ACC112 (cell line): ENCODE measurements at regions not wholly inside any gene's neighbourhood (a gene's known extent, or its start where the extent isn't known, plus 50 kb on each side); places are given as distances from the start of the nearest gene placed in this dataset.

Source experiments
- H2AFZ ChIP-seq: fragments of 200-600 bp; sonication (generic); one replicate; pipeline ENCODE4 v1.6.0; 2017; ENCODE audit warnings: antibody characterized with exemption, low read length; ENCODE audit not compliant: unreplicated experiment
- H3K27ac ChIP-seq: fragments of 200-600 bp; sonication (generic); 2 replicates; pipeline ENCODE4 v1.5.1; 2014; ENCODE audit warnings: low read depth, mild to moderate bottlenecking, antibody characterized with exemption, low read length, moderate library complexity
- H3K27me3 ChIP-seq: fragments of 200-600 bp; sonication (generic); 2 replicates; pipeline ENCODE4 v1.6.1; 2014; ENCODE audit warnings: mild to moderate bottlenecking, antibody characterized with exemption, low read length, moderate library complexity, mixed read lengths; ENCODE audit not compliant: insufficient read depth
- H3K36me3 ChIP-seq: fragments of 200-600 bp; sonication (generic); 2 replicates; pipeline ENCODE4 v1.6.1; 2016; ENCODE audit warnings: mild to moderate bottlenecking, antibody characterized with exemption, low read length, moderate library complexity, mixed read lengths; ENCODE audit not compliant: insufficient read depth
- H3K4me1 ChIP-seq: fragments of 200-600 bp; sonication (generic); one replicate; pipeline ENCODE4 v1.6.1; 2016; ENCODE audit warnings: low read length, mixed read lengths; ENCODE audit not compliant: insufficient read depth, unreplicated experiment, control insufficient read depth
- H3K4me3 ChIP-seq: fragments of 200-600 bp; sonication (generic); 2 replicates; pipeline ENCODE4 v1.5.1; 2014; ENCODE audit warnings: mild to moderate bottlenecking, low read depth, low read length
- H3K79me2 ChIP-seq: fragments of 200-600 bp; sonication (generic); one replicate; pipeline ENCODE4 v1.6.0; 2016; ENCODE audit warnings: low read length; ENCODE audit not compliant: control insufficient read depth, unreplicated experiment, insufficient read depth

DNA sequence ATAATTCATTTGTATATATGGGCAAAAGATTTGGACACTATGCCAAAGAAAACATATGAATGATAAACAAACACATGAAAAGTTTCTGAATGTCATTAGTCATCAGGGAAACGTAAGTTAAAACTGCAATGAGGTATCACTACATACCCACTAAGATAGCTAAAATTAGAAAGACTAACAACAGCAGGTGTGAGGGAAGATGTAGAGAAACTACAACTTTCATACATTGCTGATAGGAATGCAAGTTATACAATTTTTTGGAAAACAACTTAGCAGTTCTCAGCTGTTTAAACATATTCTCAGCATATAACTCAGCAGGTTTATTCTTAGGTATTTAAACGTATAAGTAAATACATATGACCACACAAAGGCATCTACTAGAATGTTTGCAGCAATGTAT, 563.5 kb upstream of the KLHL29 start:
- Histone ChIP-seq H3K4me3 (no peak overlapping the region), H2AFZ (no peak overlapping the region), H3K27me3 (no peaks in the 10 kb centered on the region), H3K79me2 (no peaks in the 10 kb centered on the region), H3K4me1 (no peaks in the 10 kb centered on the region), H3K36me3 (no peaks in the 10 kb centered on the region), H3K27ac (no peak overlapping the region)

DNA sequence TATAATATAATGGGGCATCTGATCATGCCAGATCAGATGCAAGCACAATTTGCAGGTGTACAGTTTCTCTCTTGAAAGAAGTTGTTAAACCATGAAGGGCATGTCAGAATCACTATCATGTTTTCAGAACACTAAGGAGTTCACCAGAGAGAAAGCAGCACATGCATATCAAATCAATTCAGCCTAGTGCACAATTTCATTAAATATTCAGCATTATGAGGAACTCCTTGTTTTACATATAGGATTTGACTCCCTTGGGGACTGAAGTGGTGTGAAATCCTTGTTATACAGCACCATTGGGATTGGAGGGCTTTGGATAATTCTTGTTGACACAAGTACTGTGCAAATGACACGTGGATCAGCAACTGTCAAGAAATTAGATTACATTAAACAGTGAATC, 562.1 kb upstream of the KLHL29 start:
- Histone ChIP-seq H3K4me3 (no peak overlapping the region), H3K27me3 (no peaks in the 10 kb centered on the region), H3K79me2 (no peaks in the 10 kb centered on the region), H3K36me3 (no peaks in the 10 kb centered on the region), H3K27ac (no peak overlapping the region), H3K4me1 (no peaks in the 10 kb centered on the region), H2AFZ (no peak overlapping the region)

DNA sequence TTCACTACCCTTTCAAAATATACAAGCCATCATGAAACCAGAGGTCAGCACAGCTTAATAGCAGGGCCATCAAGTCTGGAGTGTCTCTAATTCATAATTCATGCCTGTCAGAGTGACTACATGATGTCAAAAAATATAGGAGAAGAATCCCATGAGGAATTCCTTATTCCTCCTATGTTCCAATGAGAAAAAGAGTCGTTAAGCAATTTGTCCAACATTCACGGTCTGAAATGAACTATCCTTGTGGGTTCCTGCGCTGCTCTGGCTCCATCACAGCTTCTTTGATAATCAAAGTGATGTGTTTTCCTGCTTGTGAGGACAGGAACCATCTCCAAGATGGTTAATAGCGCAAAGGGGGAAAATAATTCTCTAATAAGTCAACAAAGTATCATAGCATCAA, 560.4 kb upstream of the KLHL29 start:
- Histone ChIP-seq H2AFZ (no peak overlapping the region), H3K36me3 (no peaks in the 10 kb centered on the region), H3K27me3 (no peaks in the 10 kb centered on the region), H3K4me3 (no peak overlapping the region), H3K27ac (no peak overlapping the region), H3K79me2 (no peaks in the 10 kb centered on the region), H3K4me1 (no peaks in the 10 kb centered on the region)

DNA sequence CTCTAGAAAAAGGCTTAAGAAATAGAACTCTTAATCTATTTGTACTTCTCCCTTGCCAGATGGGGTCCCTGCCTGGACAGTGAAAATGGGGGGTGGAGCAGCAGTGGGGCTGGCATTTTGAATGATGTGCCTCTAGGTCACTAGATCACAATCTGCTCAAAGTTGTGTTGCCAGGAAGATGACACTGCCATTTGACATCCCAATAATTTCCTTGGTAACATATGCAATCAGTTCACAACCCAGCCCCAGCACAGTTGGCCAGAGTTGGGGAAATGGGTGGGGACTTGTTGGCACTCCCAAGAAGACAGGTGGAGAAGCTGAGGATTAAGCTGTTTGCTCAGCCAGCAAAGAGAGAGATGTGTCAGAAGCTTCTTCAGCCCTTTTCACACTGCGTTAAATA, 558.3 kb upstream of the KLHL29 start:
- no peak overlapping the region for H3K4me3 ChIP-seq
- H3K36me3 ChIP-seq, result no peaks in the 10 kb centered on the region
- H3K27ac ChIP-seq, result no peak overlapping the region
- no peak overlapping the region for H2AFZ ChIP-seq
- H3K27me3 ChIP-seq, result no peaks in the 10 kb centered on the region
- no peaks in the 10 kb centered on the region for H3K4me1 ChIP-seq
- no peaks in the 10 kb centered on the region for H3K79me2 ChIP-seq

DNA sequence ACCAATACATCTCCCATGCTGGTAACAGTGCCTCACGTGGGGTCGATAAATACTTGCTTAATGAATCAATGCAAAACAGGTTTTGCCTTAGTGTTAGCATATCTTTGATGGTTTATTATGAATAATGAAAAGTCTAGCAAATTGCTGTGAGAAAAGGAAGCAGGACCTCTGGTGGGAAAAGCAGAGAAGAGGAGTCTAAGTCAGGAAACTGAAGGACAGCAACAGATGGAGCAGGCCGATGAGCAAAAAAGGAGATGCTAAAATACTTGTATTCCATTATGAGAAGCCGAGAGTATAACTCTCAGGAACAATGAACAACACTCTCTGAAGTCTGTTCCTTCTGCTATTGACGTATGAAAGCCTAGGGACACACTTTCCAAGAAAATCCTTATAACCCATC, 555.2 kb upstream of the KLHL29 start:
- no peaks in the 10 kb centered on the region for H3K36me3 ChIP-seq
- no peak overlapping the region for H3K4me3 ChIP-seq
- H3K4me1 ChIP-seq, result no peaks in the 10 kb centered on the region
- no peaks in the 10 kb centered on the region for H3K79me2 ChIP-seq
- H3K27ac ChIP-seq, result no peak overlapping the region
- no peak overlapping the region for H2AFZ ChIP-seq
- H3K27me3 ChIP-seq, result no peaks in the 10 kb centered on the region

DNA sequence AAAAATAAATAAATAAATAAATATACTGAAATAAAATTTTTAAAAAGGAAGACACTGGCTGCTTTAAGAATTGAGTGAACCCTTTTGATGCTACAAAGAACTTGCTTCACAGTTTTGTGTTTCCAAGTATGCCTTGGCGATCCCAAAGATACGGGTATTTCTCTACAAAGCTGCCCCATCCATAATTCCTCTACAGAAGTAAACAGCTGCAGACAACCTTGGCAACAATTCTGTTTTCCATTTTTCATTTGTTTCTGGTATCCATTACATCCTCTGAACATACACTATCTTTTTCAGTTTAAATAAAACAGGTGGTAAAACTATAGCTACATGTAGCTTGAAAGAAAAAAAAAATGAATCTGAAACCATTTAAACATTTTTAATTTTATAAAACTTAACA, 552.8 kb upstream of the KLHL29 start:
- H3K27me3 ChIP-seq, result no peaks in the 10 kb centered on the region
- H3K27ac ChIP-seq, result no peak overlapping the region
- H2AFZ ChIP-seq, result no peak overlapping the region
- no peaks in the 10 kb centered on the region for H3K79me2 ChIP-seq
- no peaks in the 10 kb centered on the region for H3K4me1 ChIP-seq
- H3K4me3 ChIP-seq, result no peak overlapping the region
- no peaks in the 10 kb centered on the region for H3K36me3 ChIP-seq

DNA sequence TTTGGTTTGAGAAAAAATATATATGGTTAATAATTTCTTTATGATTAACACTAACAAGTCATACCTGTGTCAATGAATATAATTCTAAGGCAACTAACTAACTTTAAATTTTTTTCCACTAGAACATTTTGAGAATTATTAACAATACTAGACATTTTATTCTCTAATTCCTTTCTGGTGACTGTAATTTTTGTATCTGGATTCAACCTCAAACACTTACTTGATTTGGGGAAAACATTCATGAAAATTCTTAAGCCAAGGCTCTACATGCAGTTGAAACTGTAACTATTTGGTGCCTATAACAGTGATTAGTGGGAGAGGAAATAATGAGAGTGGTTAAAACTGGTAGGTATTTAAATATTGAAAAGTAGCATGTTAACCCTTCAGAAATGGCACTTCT, 546.5 kb upstream of the KLHL29 start:
- Histone ChIP-seq H3K4me3 (no peak overlapping the region), H3K27ac (no peak overlapping the region), H3K36me3 (no peaks in the 10 kb centered on the region), H2AFZ (no peak overlapping the region), H3K4me1 (no peaks in the 10 kb centered on the region), H3K79me2 (no peaks in the 10 kb centered on the region), H3K27me3 (no peaks in the 10 kb centered on the region)

DNA sequence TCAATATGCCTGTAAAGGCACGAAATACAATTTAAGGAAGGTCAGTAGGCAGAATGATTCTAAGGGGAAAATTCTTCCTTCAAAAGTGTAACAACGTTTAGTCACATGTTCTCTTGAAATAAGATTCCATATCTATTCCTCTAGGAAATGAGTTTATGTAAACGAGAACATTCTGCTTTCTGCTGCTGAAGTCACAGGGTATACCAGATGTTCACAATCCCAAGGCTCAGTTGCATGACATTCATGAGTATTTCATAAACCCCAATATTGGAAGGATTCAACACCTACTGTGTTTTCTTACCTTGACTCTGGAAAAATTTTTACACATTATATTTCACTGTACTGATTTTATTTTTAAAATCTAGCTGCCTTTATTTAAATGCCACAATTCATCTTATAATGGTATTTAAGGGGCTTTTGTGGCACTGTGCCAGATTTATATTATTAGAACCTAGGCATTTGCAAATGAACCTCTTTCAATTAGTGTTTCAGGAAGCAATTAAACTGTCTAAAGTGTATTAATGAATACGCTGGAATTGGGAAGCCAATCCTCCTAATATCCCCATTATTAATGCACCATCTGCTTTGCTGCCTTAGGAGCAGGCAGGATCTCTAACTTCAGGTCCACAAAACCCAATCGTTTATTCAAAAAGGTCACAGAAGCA, 542.6 kb upstream of the KLHL29 start:
- Histone ChIP-seq H2AFZ (no peak overlapping the region), H3K79me2 (no peaks in the 10 kb centered on the region), H3K4me1 (no peaks in the 10 kb centered on the region), H3K27ac (no peak overlapping the region), H3K27me3 (no peaks in the 10 kb centered on the region), H3K36me3 (no peaks in the 10 kb centered on the region), H3K4me3 (no peak overlapping the region)

DNA sequence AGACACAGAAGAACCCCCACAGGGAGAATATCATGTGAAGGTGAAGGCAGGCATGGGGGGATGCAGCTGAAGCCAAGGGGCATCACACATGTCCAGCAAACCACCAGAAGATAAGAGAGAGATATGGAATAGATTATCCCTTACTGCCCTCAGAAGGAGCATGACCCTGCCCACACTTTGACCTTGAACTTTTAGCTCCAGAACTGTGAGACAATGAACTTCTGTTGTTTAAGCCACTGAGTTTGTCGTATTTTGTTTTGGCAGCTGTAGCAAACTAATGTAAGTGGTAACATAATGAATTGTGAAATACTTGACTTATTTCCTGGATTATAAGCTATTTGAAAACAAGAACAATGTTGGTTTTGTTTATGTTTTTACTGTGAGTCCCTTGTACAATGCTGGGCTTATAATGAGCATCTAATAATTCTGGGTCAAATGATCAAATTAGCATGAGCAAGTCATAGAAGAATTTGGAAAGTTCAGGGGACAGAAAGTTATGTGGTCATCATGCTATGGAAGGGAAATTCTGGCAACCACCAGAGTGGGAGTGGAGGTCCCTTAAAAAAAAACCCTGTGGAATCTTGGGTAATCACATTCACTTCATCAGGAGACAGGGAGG, 541.0 kb upstream of the KLHL29 start:
- no peak overlapping the region for H2AFZ ChIP-seq
- H3K27me3 ChIP-seq, result no peaks in the 10 kb centered on the region
- no peaks in the 10 kb centered on the region for H3K79me2 ChIP-seq
- no peak overlapping the region for H3K27ac ChIP-seq
- no peaks in the 10 kb centered on the region for H3K36me3 ChIP-seq
- H3K4me3 ChIP-seq, result no peak overlapping the region
- no peaks in the 10 kb centered on the region for H3K4me1 ChIP-seq

DNA sequence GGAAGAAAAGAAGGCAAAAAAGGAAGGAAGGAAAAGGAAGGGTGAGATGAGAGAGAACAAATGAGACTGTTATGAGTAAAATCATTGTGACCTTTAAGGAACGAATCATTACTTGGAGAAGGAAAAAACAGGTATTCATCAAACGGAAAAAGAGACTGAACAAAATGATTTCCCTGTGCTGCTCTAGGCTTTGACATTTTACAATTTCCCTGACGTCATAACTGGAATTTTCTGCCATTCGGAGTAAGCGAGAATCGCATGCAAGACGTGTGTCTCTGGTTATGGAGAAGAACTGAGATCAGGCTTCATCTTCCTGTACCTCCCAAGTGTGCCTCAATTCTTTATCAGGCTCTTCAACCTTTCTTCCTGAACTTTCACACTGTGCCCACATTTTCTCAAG, 534.7 kb upstream of the KLHL29 start:
- H3K4me3 ChIP-seq, result no peak overlapping the region
- H3K27me3 ChIP-seq, result no peaks in the 10 kb centered on the region
- no peak overlapping the region for H3K27ac ChIP-seq
- H2AFZ ChIP-seq, result no peak overlapping the region
- no peaks in the 10 kb centered on the region for H3K4me1 ChIP-seq
- no peaks in the 10 kb centered on the region for H3K79me2 ChIP-seq
- H3K36me3 ChIP-seq, result no peaks in the 10 kb centered on the region

DNA sequence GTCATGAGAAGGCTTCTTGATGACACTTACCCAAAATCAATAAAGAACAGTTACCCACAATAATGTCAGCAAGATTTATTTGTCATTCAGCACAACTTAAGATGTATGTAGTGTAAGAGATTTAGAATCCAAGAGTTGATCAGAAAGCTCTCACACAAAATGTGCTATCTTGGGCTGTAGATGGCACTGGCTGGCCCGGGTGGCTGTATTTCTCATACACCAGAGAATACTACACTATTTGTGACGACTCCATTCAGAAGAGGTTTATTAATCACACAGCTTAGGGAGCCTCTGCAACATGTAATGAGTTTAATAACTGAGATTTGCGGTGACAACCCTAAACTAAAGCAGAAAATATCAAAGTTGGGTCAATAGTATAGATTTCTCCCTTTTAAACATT, 530.4 kb upstream of the KLHL29 start:
- H3K4me3 ChIP-seq, result no peak overlapping the region
- H3K79me2 ChIP-seq, result no peaks in the 10 kb centered on the region
- H3K4me1 ChIP-seq, result no peaks in the 10 kb centered on the region
- H2AFZ ChIP-seq, result no peak overlapping the region
- no peak overlapping the region for H3K27ac ChIP-seq
- no peaks in the 10 kb centered on the region for H3K36me3 ChIP-seq
- no peaks in the 10 kb centered on the region for H3K27me3 ChIP-seq
